ENCODE measurements at regions not wholly inside any gene's neighbourhood (a gene's known extent, or its start where the extent isn't known, plus 50 kb on each side); places are given as distances from the start of the nearest gene placed in this dataset.

DNA sequence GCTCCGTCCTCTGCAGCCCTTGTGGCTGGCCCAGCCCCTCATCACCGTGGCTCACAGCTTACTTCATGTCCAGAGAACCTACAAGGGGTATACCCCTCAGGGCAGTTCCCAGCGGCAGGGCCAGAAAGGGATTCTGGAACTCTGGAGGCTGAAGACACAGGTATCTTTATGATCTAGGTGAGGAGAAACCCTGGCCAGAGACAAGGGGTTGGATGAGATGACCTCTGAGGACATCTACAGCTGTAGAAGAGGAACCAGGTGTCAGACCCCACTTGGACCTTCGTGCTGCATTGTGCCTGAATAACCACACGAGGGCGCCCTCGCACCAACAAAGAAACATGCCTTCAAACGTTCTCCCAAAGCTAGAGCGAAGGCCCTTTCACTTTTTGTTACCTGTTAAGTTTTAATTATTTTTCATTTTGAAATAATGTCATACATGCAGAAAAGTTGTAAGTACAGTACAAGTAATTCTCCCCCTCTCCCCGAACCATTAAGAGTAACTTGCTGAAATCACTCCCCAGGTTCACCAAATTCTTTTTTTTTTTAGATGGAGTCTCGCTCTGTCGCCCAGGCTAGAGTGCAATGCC, 118.7 kb upstream of the SMAD3 start:
- no peak for DNase-seq (ENCODE audit: low read depth)

DNA sequence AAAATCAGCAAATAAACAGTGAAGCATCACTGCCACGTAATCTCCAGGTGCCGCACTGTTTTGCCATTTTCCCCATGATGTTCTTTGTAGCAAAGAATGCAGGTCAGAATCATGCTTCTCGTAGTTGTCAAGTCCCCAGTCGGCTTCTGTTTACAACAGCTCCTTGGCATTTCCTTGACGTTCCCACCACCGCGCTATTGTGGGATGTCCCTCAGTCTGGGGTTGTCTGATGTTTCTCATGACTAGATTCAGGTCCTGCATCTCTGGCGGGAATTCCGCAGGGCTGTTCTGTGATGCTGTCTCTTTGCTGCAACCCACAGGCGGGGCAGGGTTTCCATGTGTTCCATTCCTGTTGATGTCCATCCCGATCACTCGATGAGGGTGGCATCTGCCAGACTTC, 117.9 kb upstream of the SMAD3 start:
- DNase-seq (ENCODE audit: low read depth) = no peak

DNA sequence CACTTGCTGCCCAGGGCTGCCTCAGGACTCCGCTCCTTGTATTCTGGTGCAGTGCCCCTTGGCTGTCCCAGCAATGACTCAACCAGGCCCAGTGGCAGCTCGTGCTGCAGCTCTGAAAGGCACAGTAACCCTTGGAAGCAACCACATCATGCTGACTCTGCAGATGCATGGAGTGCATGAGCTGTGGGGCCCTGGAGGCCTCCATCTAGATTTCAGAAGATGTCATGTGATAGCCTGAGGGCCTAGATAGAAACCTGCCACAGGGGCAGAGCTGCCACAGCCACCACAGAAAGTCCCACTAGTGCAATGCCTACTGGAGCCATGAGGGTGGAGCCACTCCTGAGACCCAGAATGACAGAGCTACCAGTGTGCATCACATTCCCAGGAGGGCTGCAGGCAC, 117.1 kb upstream of the SMAD3 start:
- DNase-seq (ENCODE audit: low read depth) = no peak

DNA sequence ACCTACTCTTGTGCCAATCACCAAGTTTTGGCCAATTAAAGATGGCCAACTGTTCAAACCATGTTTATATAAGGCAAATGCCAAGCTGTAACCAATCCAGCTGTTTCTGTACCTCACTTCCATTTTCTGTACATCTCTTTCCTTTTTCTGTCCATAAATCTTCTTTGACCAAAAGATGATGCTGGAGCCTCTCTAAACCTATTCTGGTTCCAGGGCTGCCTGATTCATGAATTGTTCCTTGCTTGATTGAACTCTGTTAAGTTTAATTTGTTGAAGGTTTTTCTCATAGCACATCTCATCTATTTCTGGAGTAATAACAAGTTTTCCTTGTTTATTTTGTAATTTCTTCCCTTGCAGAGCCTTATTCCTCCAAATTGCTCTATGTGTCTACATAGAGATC, 115.3 kb upstream of the SMAD3 start:
- DNase-seq (ENCODE audit: low read depth) = no peak

DNA sequence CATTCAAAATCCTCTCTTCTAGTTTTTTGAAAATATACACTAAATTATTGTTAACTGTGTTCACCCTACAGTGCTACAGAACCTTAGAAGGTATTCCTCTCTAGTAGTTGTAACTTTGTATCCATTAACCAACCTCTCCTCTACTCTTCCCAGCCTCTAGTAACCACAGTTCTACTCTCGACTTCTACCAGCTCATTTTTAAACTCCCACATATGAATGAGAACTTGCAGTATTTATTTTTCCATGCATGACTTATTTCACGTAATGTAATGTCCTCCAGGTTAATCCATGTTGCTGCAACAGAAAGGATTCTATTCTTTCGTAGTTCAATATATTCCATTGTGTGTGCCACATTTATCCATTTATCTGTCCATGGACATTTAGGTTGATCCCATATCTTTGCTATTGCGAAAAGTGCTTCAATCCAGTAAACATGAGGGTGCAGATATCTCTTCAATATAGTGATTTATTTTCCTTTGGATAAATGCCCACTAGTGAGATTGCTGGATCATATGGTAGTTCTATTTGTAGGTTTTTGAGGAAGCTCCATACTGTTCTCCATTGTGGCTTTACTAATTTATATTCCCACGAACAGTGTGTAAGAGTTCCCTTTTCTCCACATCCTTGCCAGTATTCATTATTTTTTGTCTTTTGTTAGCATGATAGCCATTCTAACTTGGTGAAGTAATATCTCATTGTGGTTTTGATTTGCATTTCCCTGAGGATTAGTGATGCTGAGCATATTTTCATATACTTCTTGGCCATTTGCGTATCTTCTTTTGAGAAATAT, 113.7 kb upstream of the SMAD3 start:
- DNase-seq (ENCODE audit: low read depth) = no peak

DNA sequence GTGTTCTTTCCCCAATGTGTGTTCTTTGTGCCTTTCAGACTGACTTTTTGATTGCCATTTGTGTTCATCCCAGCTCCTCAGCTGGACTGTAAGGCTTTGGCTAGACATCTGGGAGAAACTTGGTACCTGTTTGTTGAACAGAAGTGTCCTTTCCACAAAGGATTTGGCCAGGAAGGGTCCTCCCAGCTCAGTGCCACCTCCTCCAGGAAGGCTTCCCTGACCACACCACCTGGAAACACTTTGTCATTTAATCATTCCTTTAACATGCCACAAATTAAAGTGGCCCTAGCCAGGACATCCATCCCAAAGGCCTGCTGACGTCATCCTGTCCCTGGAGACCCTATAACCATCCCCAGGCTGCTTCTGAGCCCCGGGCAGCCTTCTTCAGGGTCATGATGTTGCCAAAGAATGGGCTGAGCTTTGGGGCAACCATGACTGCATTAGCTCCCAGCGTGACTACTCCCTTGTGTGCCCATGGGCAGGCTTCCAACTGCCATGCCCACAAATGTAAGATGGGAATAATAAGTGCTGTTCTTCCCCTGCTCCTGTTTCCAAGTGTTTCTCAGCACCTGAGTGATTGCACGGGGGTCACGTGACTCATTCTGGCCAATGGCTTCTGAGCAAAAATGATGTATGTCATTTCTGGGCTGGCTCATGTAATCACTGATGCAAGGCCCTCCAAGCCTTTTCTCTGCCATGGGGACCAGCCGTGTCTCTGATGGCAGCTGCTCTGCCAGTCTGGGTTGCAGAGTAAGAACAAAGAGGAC, 112.5 kb upstream of the SMAD3 start:
- no peak for DNase-seq (ENCODE audit: low read depth)

DNA sequence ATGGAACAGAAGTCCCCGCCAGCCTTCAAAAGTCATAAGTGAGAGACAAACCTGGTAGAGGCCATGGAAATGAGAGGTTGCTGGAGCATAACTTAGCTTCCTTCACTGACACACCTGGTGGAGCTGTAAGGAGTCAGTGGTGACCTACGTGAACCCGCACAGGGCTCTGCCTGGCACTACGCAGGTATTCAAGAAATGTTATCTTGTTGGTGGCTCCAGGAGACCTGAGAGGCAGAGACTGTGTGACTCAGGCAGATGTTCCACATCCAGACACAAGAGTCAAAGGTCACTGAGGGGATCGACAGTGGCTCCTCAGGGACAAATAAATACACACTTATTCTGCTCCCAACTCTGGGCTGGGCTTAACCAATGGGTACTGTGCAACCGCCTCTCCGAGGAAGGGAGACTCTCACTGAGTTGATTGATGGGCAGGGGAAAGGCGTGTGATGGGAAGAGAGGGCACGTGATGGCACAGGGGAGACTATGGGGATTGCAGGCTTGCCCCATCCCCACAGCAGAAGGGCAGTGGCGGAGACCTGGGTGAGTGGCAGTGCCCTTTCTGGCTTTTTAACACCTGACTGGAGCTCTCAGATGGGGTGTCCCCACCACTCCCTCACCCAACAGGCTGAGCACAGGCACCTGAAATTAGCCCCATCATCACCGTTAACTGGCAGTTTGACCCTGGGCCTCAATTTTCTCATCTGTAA, 111.7 kb upstream of the SMAD3 start:
- no peak for DNase-seq (ENCODE audit: low read depth)

DNA sequence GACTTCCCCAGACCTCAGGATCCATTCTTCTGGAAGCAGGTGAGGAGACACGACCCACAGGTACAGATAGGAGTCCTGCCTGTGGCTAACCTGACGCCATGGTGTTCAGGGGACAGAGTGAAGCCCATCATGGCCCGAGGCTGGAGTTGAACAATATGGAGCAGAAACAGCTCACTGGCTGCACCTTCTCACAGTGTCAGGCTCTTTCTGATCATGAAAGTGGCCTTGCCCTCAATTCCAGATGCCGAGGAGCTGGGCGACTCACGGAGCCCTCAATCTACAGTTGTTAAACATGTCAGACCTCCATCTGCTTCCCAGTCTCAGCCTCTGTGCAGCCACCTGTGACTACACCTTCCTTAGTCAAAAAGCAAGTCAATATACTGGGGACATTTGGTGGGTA, 110.8 kb upstream of the SMAD3 start:
- DNase-seq (ENCODE audit: low read depth) = no peak

DNA sequence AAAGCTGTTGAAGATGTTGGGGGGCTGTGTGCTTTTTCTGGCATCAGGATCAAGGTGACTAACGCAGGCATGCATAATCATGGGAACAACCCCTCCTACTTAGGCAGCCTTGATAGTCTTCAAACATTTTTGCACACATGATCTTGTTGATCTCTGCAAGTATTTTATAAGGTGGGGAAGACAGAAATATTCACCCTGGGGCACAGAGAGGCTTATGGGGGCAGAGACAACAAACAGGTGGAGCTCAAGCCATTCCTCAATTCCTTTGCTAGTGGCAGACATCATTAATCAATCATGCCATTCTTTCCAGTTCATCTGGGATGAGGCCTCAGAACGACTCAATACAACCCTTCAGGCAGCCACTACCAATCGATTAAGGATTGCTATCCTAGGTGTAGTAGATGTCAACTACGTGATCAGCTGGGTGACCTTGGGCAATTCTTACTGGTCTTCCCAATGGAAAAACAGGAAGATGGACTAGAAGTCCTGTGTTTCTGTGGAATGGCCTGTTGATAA, 110.3 kb upstream of the SMAD3 start:
- DNase-seq (ENCODE audit: low read depth) = no peak

DNA sequence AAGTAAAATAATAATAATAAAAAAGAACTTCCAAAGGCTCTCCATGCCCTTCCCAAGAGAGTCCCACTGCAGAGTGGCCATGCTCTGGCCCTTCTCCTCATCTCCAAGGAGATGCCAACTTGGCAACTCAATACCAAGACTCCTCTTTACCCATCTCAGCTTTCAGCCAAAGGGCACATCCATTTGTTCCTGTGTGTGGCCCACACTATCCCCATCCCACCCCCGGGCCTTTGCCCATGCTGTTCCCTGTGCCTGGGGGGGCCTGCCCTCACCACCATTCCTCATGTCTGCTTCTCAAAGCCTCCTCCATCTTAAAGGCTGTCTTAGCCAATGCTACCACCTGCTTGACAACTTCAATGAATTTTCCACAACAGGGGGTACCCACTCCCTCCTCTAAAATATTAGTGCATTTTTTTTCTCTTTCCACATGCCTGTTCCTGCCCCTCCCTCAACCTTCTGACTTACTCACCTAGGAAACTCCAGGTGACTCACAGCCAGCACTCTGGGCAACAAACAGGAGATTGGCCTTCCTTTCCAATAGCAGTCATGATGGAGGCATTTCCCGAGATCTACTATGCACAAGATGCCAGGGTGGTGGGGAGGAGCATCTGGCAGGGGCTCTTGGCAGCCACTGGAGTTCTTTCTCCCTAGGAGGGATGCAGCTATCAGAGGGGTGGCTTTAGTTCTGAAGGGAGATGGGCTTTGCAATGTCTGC, 109.4 kb upstream of the SMAD3 start:
- DNase-seq (ENCODE audit: low read depth) = no peak

DNA sequence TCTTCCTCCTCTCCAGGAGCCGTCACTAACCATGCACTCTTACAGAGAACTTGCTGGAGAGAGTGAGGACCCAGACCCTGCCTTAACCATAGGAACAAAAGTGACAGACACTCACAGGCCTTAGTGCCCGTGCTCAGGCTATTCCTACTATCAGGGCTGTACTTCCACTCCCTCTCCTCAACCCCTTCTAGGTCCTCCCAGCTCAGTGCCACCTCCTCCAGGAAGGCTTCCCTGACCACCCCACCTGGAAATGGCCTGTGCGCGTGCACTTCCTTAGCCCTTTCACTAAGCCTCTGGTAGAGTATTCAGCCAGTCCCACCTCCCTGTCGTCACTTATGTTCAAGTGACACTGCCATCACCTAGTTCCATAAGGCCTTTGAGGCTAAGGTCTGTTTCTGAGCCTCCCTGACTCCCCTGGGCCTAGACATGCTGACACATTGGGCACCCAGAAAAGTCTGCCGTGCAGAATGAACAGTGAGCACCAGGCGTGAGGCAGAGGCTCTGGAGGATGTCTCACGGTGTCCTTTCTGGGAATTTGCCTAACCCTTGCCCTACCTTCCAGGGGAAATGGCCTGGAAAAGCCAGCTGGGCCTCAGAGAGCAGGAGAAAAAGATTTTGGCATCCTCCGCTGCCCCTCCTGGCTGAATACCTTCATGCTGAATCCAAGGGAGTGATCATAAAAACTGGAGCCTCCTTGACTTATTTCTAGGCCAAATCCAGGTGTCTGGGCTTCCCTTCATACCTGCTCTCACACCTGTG, 108.6 kb upstream of the SMAD3 start:
- no peak for DNase-seq (ENCODE audit: low read depth)

DNA sequence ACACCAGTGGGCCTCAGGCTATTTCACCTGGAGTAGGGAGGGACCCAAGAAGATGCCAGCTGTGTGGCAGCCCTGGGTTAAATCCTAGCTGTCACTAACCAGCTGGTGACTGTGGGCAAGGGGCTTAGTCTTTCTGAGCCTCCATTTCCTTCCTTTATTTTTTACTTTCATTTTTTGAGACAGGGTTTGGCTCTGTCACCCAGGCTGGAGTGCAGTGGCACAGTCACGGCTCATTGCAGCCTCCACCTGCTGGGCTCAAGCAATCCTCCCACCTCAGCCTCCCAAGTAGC, 108.0 kb upstream of the SMAD3 start:
- DNase-seq (ENCODE audit: low read depth) = no peak

DNA sequence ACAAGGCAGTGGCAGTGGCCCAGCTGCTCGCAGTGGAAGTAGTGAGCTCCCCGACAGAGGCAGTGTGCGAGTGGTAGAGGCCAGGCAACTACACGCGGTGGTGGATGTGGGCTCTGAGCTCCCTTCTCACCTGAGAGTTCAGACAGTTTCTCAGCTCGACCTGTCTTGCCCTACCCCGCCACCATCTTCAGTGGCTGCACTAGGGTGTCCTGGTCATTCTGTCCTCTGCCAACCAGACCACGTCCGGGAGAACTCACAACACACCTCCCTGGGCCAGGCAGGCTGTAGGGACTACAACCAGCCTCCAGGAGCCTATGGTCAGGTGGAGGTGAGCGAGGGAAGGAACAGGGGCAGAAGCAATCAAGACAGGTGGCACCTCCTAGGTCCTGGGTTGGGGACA, 106.3 kb upstream of the SMAD3 start:
- DNase-seq (ENCODE audit: low read depth) = no peak

DNA sequence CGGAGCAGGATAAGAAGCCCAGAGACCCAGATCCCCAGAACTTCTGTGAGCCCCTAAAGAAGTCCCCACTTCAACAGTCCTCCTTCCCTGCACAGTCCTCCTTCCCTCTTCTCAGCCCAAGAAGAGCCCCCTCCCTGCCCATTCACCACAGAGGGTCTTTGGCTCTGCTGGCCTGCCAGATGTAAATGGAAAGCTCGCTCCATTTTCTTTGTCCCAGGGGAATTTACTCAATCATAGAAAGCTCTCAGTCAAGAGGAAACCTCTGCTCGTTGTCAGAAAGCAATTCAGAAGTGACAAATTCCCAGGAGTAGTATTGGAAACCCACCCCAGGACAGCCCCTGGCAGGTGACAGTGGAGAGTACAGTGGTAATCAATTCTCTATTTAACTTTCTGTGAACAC, 105.5 kb upstream of the SMAD3 start:
- no peak for DNase-seq (ENCODE audit: low read depth)

DNA sequence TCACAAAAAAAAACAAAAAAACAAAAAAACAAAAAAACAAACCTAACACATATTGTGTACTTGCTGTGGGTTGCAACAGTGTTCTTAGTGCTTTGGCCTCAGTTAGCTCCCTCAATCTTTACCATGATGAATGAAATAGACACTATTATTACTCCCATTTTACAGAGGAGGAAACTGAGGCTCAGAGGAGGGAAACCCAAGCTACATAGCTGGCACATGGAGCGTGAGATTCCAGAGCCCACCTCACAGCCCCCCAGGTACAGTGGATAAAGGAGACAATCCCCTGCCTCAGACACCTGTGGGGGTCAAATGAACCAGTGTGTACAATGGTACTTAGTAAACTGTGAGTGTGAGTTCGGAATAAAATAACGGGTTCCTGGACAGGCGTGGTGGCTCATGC, 104.9 kb upstream of the SMAD3 start:
- no peak for DNase-seq (ENCODE audit: low read depth)

DNA sequence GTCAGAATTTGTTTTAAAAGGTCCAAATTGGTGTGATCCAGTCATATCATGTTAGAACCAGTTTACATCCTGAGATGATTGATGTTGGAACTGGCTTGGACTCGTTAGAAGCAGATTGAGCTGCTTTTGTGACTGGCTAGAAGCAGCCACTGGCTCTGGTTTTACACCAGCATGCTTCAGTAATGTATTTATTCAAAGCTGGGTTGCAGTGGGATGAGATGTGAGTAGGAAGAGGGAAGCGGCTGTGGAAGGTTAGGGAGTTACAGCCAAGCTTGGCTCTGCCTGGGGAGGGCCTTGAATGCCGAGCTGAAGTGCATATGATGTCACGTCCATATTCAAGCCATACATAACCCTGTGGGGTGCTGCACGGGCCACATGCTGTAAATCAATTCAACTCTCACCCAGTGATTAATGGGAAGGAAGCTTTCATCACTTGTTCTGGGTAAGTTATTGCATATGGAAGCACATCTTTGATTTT, 104.0 kb upstream of the SMAD3 start:
- no peak for DNase-seq (ENCODE audit: low read depth)

DNA sequence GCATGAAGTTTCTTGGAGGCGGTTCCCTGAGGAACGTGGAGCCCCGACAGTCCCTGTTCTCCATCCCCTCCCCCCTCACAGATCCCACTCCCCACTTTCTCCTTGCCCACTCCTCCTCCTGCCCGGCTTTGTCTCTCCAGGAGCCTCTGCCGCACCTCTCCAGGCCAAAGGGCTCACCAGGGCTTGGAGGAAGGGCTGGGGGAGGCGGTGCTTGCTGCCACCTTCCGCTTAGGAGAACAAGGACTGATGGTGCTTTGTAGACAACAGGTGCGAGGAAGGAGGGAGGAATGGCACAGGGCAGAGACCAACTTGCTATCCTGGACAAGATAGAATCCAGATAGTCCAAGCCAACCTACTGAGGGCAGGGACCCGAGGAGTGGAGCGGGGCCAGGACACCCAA, 103.5 kb upstream of the SMAD3 start:
- DNase-seq (ENCODE audit: low read depth) = no peak

DNA sequence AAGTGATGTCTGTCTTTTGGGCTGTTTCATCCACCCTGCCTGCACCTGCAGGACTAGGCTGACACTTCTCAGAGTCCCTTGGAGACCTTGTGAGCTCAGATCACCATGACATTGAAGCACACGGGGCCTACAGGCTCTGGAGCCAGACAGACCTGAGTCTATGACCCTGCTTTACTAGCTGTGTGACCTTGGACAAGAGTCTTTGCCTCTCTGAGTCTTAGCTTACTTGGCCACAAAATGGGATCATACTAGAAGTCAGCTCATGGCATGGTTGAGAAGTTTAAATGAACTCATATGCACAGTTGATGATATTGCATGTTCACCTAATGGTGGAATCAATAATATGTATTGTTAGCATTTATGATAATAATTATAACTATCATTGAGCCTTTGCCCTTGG, 102.9 kb upstream of the SMAD3 start:
- no peak for DNase-seq (ENCODE audit: low read depth)

DNA sequence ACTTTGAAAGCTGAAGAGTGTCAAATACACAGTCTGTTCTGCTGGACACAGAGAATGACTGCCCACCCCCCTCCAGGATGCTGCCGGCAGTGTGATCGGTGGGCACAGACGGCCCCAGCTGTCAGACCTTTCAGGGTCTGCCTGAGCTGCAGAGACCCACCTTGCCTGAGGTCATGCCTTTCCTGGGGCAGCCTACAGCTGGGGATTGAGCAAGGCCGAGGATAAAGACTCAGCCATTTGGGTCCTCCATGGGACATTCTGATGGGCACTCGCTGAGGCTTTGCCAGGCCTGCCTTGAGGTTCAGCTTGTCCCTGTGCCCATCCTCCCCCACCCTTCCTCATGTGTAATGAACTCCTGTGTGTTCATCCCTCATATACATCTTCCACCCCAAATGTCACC, 102.3 kb upstream of the SMAD3 start:
- DNase-seq (ENCODE audit: low read depth) = no peak

DNA sequence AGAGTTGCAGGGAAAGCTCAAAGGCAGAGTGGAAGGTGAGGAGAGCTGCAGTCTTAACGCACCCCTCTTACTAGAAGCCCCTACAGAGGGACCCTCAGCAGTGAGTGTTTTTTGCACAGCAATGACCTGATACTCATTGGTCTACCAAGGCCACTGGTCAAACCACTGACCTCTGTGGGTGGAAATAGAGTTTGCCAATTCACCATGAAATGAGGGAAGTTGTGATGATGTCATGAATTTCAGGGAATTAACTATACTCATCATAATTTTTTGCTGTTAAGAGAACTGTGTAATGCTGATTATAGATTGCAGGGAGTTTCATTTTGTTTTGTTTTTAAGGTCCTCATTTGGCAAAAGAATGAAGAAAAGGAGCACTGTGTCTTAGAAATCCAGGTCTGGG, 101.7 kb upstream of the SMAD3 start:
- no peak for DNase-seq (ENCODE audit: low read depth)

DNA sequence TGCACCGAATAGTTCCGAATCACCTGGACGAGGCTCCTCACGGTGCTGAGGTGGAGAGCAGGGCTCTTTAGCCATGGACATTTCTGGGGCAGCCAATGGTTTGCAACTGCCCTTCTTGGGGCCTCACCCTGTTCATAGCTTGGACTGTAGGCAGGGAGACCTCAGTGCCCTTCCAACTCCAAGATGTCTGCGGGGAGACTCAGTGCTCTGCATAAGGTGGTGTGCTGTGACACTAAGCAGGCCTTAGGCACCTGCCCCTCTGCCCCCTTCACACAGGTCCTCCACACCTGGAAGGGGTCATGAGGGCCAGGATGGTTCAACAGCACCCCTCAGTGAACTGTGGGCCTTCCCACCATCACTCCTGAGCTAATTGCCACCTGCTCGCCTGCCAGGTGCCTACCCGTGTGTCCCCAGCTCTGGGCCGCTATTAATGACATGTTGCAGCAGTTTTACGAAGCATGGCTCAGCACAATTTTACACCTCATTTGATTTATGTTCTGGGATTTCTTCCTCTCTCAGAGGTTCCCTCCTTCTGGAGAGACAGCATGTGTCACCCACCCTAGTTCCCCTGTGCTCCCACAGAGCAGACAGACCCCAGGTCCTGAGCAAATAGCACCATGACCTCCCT, 101.2 kb upstream of the SMAD3 start:
- DNase-seq (ENCODE audit: low read depth) = no peak

Data from GM04503 (cell line).